ENCODE measurements at regions not wholly inside any gene's neighbourhood (a gene's known extent, or its start where the extent isn't known, plus 50 kb on each side); places are given as distances from the start of the nearest gene placed in this dataset.

DNA sequence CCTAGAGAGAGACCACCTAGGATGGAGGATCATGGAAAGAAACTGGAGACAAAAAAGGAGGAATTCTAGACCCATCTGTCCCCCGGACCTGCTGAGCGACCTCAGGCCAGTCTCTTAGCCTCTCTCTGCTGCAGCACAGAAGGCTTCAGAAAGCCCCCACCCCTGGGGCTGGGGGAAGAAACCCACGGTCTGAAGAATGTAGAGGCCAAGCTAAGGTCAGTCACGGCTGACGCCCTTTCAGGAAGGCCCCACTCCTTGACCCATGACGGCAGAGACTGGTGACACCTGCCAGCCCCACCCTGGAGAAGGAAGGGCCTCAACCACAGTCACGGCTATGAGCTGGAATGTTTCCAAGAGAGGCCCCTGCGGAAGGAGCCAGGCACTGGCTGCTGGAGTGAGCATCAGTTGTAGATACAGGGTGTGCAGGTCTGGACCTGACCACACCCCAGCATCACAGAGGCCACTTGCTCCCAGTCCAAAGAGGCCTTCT is 120.5 kb upstream of the BOD1 start:
- Histone ChIP-seq H3K4me3 (no peak overlapping the region), H3K36me3 (replicated peaks; ENCODE audit: insufficient read depth, low read depth) (no peaks in the 10 kb centered on the region), H3K27ac (peak overlapping the region; percentile 91), H3K27me3 (no peaks in the 10 kb centered on the region), H4K20me1 (ENCODE audit: insufficient read depth, poor library complexity, severe bottlenecking) (no peaks in the 10 kb centered on the region), H3K9me2 (replicated peaks; ENCODE audit: insufficient read depth) (no peaks in the 10 kb centered on the region), H3K4me1 (ENCODE audit: insufficient read depth) (peaks cover 11% of the 10 kb centered on the region), H3K79me2 (no peaks in the 10 kb centered on the region), H3K9me3 (ENCODE audit: low read depth) (no peaks in the 10 kb centered on the region), H3K4me2 (no peak overlapping the region), H2AFZ (no peak overlapping the region)
- DNase-seq (ENCODE audit: low spot score) = peak; percentile 84
- TF ChIP-seq CTCF (IDR thresholded peaks at IDR 0.05; ENCODE audit: poor library complexity) (no peak), EZH2 (IDR thresholded peaks at IDR 0.05; ENCODE audit: borderline replicate concordance) (no peak), EZH2phosphoT487 (IDR thresholded peaks at IDR 0.05; ENCODE audit: low read depth, severe bottlenecking, unreplicated experiment) (no peak)
- 54% methylated on average over 8 of the region's 8 CpGs for WGBS (ENCODE audit: low lambda C conversion rate, missing lambda C conversion rate)

DNA sequence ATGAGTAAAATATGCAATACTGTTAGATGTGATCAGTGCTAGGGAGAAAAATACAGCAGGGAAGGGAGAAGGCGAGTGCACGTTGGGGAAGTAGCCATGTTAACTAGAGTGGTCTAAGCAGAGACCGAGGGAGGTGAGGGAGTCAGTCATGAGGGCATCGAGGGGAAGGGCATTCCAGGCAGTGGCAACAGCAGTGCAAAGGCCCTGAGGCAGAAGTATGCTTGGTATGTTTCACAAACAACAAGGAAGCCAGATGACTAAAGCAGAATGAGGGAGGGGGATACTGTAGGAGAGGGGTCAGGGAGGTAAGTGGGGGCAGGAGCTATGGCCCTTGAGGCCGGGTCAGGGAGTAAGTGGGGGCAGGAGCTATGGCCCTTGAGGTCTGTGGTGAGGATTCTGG is 123.3 kb upstream of the BOD1 start:
- Histone ChIP-seq H3K27me3 (no peaks in the 10 kb centered on the region), H3K4me2 (no peak overlapping the region), H3K9me3 (ENCODE audit: low read depth) (no peaks in the 10 kb centered on the region), H3K4me3 (no peak overlapping the region), H3K27ac (no peak overlapping the region), H3K79me2 (no peaks in the 10 kb centered on the region), H3K36me3 (replicated peaks; ENCODE audit: insufficient read depth, low read depth) (no peaks in the 10 kb centered on the region), H2AFZ (no peak overlapping the region), H3K4me1 (ENCODE audit: insufficient read depth) (peaks cover 21% of the 10 kb centered on the region), H4K20me1 (ENCODE audit: insufficient read depth, poor library complexity, severe bottlenecking) (no peaks in the 10 kb centered on the region), H3K9me2 (replicated peaks; ENCODE audit: insufficient read depth) (no peaks in the 10 kb centered on the region)
- WGBS (ENCODE audit: low lambda C conversion rate, missing lambda C conversion rate) = 90% methylated on average over 5 of the region's 5 CpGs
- DNase-seq (ENCODE audit: low spot score) = no peak
- TF ChIP-seq EZH2phosphoT487 (IDR thresholded peaks at IDR 0.05; ENCODE audit: low read depth, severe bottlenecking, unreplicated experiment) (no peak), CTCF (IDR thresholded peaks at IDR 0.05; ENCODE audit: poor library complexity) (no peak), EZH2 (IDR thresholded peaks at IDR 0.05; ENCODE audit: borderline replicate concordance) (no peak)

- no peaks in the 10 kb centered on the region for H3K79me2 ChIP-seq
- no peak overlapping the region for H3K4me3 ChIP-seq
- 94% methylated on average over 10 of the region's 10 CpGs for WGBS (ENCODE audit: low lambda C conversion rate, missing lambda C conversion rate)
- TF ChIP-seq EZH2phosphoT487 (IDR thresholded peaks at IDR 0.05; ENCODE audit: low read depth, severe bottlenecking, unreplicated experiment) (no peak), EZH2 (IDR thresholded peaks at IDR 0.05; ENCODE audit: borderline replicate concordance) (no peak), CTCF (IDR thresholded peaks at IDR 0.05; ENCODE audit: poor library complexity) (no peak)
- H3K9me3 ChIP-seq (ENCODE audit: low read depth) = no peaks in the 10 kb centered on the region
- H2AFZ ChIP-seq = no peak overlapping the region
- H3K9me2 ChIP-seq (replicated peaks; ENCODE audit: insufficient read depth) = no peaks in the 10 kb centered on the region
- H4K20me1 ChIP-seq (ENCODE audit: insufficient read depth, poor library complexity, severe bottlenecking) = no peaks in the 10 kb centered on the region
- H3K36me3 ChIP-seq (replicated peaks; ENCODE audit: insufficient read depth, low read depth) = no peaks in the 10 kb centered on the region
- H3K27me3 ChIP-seq = no peaks in the 10 kb centered on the region
- no peak for DNase-seq (ENCODE audit: low spot score)
- no peak overlapping the region for H3K27ac ChIP-seq
- peaks cover 21% of the 10 kb centered on the region for H3K4me1 ChIP-seq (ENCODE audit: insufficient read depth)
- no peak overlapping the region for H3K4me2 ChIP-seq
Measured at GRCh38 chr5:173740400-173740799, 124.0 kb upstream of the BOD1 start.

DNA sequence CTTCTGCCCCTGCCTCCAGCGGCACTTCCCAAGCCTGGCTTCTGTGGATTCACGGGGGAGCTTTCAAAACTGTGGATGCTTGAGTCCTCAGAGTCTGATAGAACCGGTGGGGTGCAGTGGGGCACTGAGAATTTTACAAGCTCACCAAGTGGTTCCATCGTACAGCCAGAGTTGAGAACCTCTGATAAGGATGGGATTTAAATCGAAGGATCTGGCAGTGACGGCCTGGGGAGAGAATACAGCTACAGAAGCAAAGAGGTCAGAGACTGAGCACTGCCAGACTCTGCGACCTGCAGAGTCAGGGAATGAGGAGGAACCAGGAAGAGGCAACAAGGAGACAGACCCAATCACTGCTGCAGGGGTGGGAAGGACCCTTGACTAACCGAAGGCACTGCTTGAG is 124.6 kb upstream of the BOD1 start:
- H2AFZ ChIP-seq = no peak overlapping the region
- no peak overlapping the region for H3K27ac ChIP-seq
- no peak overlapping the region for H3K4me3 ChIP-seq
- H3K79me2 ChIP-seq = no peaks in the 10 kb centered on the region
- H3K4me2 ChIP-seq = no peak overlapping the region
- no peaks in the 10 kb centered on the region for H4K20me1 ChIP-seq (ENCODE audit: insufficient read depth, poor library complexity, severe bottlenecking)
- H3K4me1 ChIP-seq (ENCODE audit: insufficient read depth) = peaks cover 21% of the 10 kb centered on the region
- WGBS (ENCODE audit: low lambda C conversion rate, missing lambda C conversion rate) = 56% methylated on average over 8 of the region's 8 CpGs
- H3K9me3 ChIP-seq (ENCODE audit: low read depth) = no peaks in the 10 kb centered on the region
- H3K27me3 ChIP-seq = no peaks in the 10 kb centered on the region
- H3K9me2 ChIP-seq (replicated peaks; ENCODE audit: insufficient read depth) = no peaks in the 10 kb centered on the region
- DNase-seq (ENCODE audit: low spot score) = no peak
- H3K36me3 ChIP-seq (replicated peaks; ENCODE audit: insufficient read depth, low read depth) = no peaks in the 10 kb centered on the region
- TF ChIP-seq EZH2 (IDR thresholded peaks at IDR 0.05; ENCODE audit: borderline replicate concordance) (no peak), EZH2phosphoT487 (IDR thresholded peaks at IDR 0.05; ENCODE audit: low read depth, severe bottlenecking, unreplicated experiment) (no peak), CTCF (IDR thresholded peaks at IDR 0.05; ENCODE audit: poor library complexity) (no peak)

Measured in hepatocyte (in vitro differentiated cells).